ENCODE measurements at regions not wholly inside any gene's neighbourhood (a gene's known extent, or its start where the extent isn't known, plus 50 kb on each side); places are given as distances from the start of the nearest gene placed in this dataset.

DNA sequence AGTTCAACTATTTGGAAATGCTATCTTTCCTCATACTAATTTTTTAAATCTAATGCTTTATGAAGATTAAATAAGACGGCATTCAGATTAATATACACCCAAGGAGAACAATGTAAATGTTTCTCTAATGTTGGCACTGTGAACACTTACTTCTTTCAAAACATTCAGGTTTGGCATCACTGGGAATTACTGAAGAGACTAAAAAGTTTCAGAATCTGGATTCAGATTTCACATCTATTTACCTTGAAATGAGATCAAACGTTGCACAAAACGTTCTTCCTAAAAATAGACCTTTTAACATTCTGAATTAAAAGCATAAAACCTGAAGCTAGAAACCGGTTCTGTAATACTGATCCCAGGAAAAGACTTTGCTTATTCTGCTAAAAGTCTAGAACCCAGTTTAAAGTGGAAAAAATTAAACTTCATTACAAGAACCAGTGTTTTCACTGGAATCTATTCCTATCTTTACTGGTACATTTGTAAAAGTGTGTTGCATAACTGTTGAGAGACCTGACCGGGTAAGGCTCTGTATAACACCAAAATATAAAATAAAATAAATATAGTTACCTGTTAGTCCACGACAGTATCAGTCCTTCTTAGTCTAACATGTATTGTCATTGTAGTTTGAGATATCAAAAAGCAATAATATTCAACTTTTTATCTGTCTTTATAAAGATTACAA is 117.4 kb upstream of the MAP9 start:
- TF ChIP-seq, protein P1, sequence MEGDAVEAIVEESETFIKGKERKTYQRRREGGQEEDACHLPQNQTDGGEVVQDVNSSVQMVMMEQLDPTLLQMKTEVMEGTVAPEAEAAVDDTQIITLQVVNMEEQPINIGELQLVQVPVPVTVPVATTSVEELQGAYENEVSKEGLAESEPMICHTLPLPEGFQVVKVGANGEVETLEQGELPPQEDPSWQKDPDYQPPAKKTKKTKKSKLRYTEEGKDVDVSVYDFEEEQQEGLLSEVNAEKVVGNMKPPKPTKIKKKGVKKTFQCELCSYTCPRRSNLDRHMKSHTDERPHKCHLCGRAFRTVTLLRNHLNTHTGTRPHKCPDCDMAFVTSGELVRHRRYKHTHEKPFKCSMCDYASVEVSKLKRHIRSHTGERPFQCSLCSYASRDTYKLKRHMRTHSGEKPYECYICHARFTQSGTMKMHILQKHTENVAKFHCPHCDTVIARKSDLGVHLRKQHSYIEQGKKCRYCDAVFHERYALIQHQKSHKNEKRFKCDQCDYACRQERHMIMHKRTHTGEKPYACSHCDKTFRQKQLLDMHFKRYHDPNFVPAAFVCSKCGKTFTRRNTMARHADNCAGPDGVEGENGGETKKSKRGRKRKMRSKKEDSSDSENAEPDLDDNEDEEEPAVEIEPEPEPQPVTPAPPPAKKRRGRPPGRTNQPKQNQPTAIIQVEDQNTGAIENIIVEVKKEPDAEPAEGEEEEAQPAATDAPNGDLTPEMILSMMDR (IDR thresholded peaks at IDR 0.05; ENCODE audit: low read depth, low read length) = no peak
- no peak for TF ChIP-seq EZH2phosphoT487 (IDR thresholded peaks at IDR 0.05; ENCODE audit: low read depth)
